Neuronal stem cell (in vitro differentiated cells): ENCODE measurements at regions not wholly inside any gene's neighbourhood (a gene's known extent, or its start where the extent isn't known, plus 50 kb on each side); places are given as distances from the start of the nearest gene placed in this dataset.
A peak's percentile ranks its signal among the peaks of the same experiment; 100 is the strongest.
"Not testable (repeated sequence)": the region's sequence is repeated elsewhere in the genome, so short reads cannot be mapped to it uniquely, and the experiment has no call there.

Experiments
- DNase-seq: peaks from one replicate; pipeline ENCODE4 v3.0.0-alpha.2; 2013; ENCODE audit warnings: low spot score
- H2AFZ ChIP-seq: one replicate; pipeline ENCODE4 v1.6.1; 2013; ENCODE audit warnings: mild to moderate bottlenecking, low read length, inconsistent platforms
- H2AK5ac ChIP-seq: 2 replicates; pipeline ENCODE4 v1.6.1; 2013; ENCODE audit warnings: low read depth, mild to moderate bottlenecking, inconsistent platforms, low read length, moderate library complexity, mixed read lengths
- H2BK120ac ChIP-seq: 2 replicates; pipeline ENCODE4 v1.6.1; 2013; ENCODE audit warnings: low read depth, mild to moderate bottlenecking, inconsistent platforms, low read length, moderate library complexity, mixed read lengths
- H2BK12ac ChIP-seq: one replicate; pipeline ENCODE4 v1.6.1; 2013; ENCODE audit warnings: low read length, inconsistent platforms
- H2BK15ac ChIP-seq: 2 replicates; pipeline ENCODE4 v1.6.1; 2013; ENCODE audit warnings: mild to moderate bottlenecking, low read length, inconsistent platforms, mixed read lengths
- H2BK5ac ChIP-seq: one replicate; pipeline ENCODE4 v1.6.1; 2013; ENCODE audit warnings: inconsistent platforms, mild to moderate bottlenecking, low read length, moderate library complexity
- H3K14ac ChIP-seq: one replicate; pipeline ENCODE4 v1.6.1; 2013; ENCODE audit warnings: low read length, inconsistent platforms
- H3K18ac ChIP-seq: 2 replicates; pipeline ENCODE4 v1.6.1; 2013; ENCODE audit warnings: low read length, inconsistent platforms
- H3K23ac ChIP-seq: 2 replicates; pipeline ENCODE4 v1.6.1; 2013; ENCODE audit warnings: low read depth, mild to moderate bottlenecking, mixed read lengths, low read length, inconsistent platforms; ENCODE audit not compliant: poor library complexity
- H3K27ac ChIP-seq: replicated peaks from 3 replicates; pipeline ENCODE4 v1.5.1; 2013; ENCODE audit warnings: low read length, inconsistent platforms
- H3K27me3 ChIP-seq, 3 experiments: 2 replicates each; pipeline ENCODE4 v1.6.1; 2013; ENCODE audit warnings: low read length in 3 of 3, mild to moderate bottlenecking in 2 of 3, inconsistent platforms in 1 of 3, low read depth in 1 of 3, mixed read lengths in 1 of 3, moderate library complexity in 1 of 3; ENCODE audit not compliant: control insufficient read depth in 3 of 3, insufficient read depth in 3 of 3
- H3K36me3 ChIP-seq, 2 donors: replicated peaks in 1 of 2; 2 replicates each; pipeline ENCODE4 v1.6.1; 2013; ENCODE audit warnings: low read length in 2 of 2; ENCODE audit not compliant: control insufficient read depth in 2 of 2, insufficient read depth in 2 of 2
- H3K4ac ChIP-seq: 2 replicates; pipeline ENCODE4 v1.6.1; 2013; ENCODE audit warnings: inconsistent platforms, mild to moderate bottlenecking, low read length, moderate library complexity
- H3K4me1 ChIP-seq, 2 donors: 1 replicate in 1 of 2; 2 replicates in 1 of 2; pipeline ENCODE4 v1.6.1; 2013; ENCODE audit warnings: low read length in 2 of 2, low read depth in 1 of 2; ENCODE audit not compliant: control insufficient read depth in 2 of 2, insufficient read depth in 1 of 2
- H3K4me2 ChIP-seq: one replicate; pipeline ENCODE4 v1.6.1; 2013; ENCODE audit warnings: mild to moderate bottlenecking, low read length, inconsistent platforms; ENCODE audit not compliant: insufficient read depth, poor library complexity, severe bottlenecking
- H3K4me3 ChIP-seq, 2 donors: 2 replicates each; pipeline ENCODE4 v1.5.1; 2013; ENCODE audit warnings: low read length in 2 of 2, mild to moderate bottlenecking in 2 of 2, inconsistent platforms in 1 of 2, moderate library complexity in 1 of 2
- H3K79me1 ChIP-seq: one replicate; pipeline ENCODE4 v1.6.1; 2013; ENCODE audit warnings: low read depth, mild to moderate bottlenecking, inconsistent platforms, low read length, moderate library complexity
- H3K9ac ChIP-seq: one replicate; pipeline ENCODE4 v1.6.1; 2013; ENCODE audit warnings: mild to moderate bottlenecking, low read depth, low read length, inconsistent platforms; ENCODE audit not compliant: poor library complexity
- H3K9me3 ChIP-seq, 2 donors: replicated peaks in 1 of 2; 2 replicates each; pipeline versions ENCODE3 to v1.6.1; 2013; ENCODE audit warnings: low read length in 2 of 2, mild to moderate bottlenecking in 2 of 2, inconsistent platforms in 1 of 2, low read depth in 1 of 2, mixed read lengths in 1 of 2, moderate library complexity in 1 of 2; ENCODE audit not compliant: control insufficient read depth in 2 of 2, insufficient read depth in 1 of 2
- H4K8ac ChIP-seq: one replicate; pipeline ENCODE4 v1.6.1; 2013; ENCODE audit warnings: low read depth, mild to moderate bottlenecking, inconsistent platforms, low read length, moderate library complexity
- H4K91ac ChIP-seq: one replicate; pipeline ENCODE4 v1.6.1; 2013; ENCODE audit warnings: low read length, low read depth, mild to moderate bottlenecking, inconsistent platforms; ENCODE audit not compliant: poor library complexity
- WGBS, 2 donors: extraction: QIAGEN DNeasy Blood & Tissue Kit; methylation state at CpG; one replicate each; pipeline ENCODE4 v1.1.7; 2013; ENCODE audit warnings: missing lambda C conversion rate in 2 of 2, mixed read lengths in 1 of 2; ENCODE audit not compliant: insufficient read length in 2 of 2, insufficient replicate concordance in 1 of 2; ENCODE audit errors: extremely low coverage in 2 of 2; 5-methylcytosine and 5-hydroxymethylcytosine counted together

- Histone ChIP-seq H3K23ac (no peak overlapping the region), H3K79me1 (no peaks in the 10 kb centered on the region), H3K4me1 (no peaks in the 10 kb centered on the region), H2AFZ (no peak overlapping the region), H3K4me2 (no peak overlapping the region), H3K14ac (no peak overlapping the region), H3K27me3 (no peaks in the 10 kb centered on the region), H4K91ac (no peak overlapping the region), H3K18ac (no peak overlapping the region), H3K27ac (no peak overlapping the region), H2BK12ac (no peak overlapping the region), H3K4me3 (no peak overlapping the region), H4K8ac (no peak overlapping the region), H3K4ac (no peak overlapping the region), H2BK120ac (no peak overlapping the region), H2BK5ac (no peak overlapping the region), H2BK15ac (no peak overlapping the region), H3K9ac (no peak overlapping the region), H3K9me3 (no peaks in the 10 kb centered on the region), H3K36me3 (no peaks in the 10 kb centered on the region), H2AK5ac (no peak overlapping the region)
- WGBS, 2 donors = no CpG with 5 or more reads among the region's 4 CpGs
- DNase-seq = no peak
Observed at GRCh38 chr17:30677550-30678249, 146.8 kb downstream of the CRLF3 start.

- not testable (repeated sequence) for H3K27ac ChIP-seq, H2AK5ac ChIP-seq, H3K9me3 ChIP-seq, H4K8ac ChIP-seq, H3K27me3 ChIP-seq, H2AFZ ChIP-seq, H2BK120ac ChIP-seq, DNase-seq, H3K4me2 ChIP-seq, H2BK12ac ChIP-seq, H3K14ac ChIP-seq, H3K4me3 ChIP-seq, H3K36me3 ChIP-seq, H4K91ac ChIP-seq, H3K4me1 ChIP-seq, H3K23ac ChIP-seq, H3K4ac ChIP-seq, H3K18ac ChIP-seq, H3K79me1 ChIP-seq, H2BK15ac ChIP-seq, H2BK5ac ChIP-seq, H3K9ac ChIP-seq
- no CpG with 5 or more reads among the region's 3 CpGs for WGBS, 2 donors
Observed at GRCh38 chr17:30675777-30676492, 148.6 kb downstream of the CRLF3 start.

GRCh38 chr17:30669217-30669649 lies 155.3 kb downstream of the CRLF3 start:
- not testable (repeated sequence) for H2BK5ac ChIP-seq, H3K4me3 ChIP-seq, H2BK15ac ChIP-seq, H3K36me3 ChIP-seq, H4K8ac ChIP-seq, H2BK12ac ChIP-seq, H2BK120ac ChIP-seq, H2AK5ac ChIP-seq, DNase-seq, H3K27me3 ChIP-seq, H3K4me2 ChIP-seq, H3K79me1 ChIP-seq, H3K4ac ChIP-seq, H3K18ac ChIP-seq, H4K91ac ChIP-seq, H3K9ac ChIP-seq, H3K4me1 ChIP-seq, H3K9me3 ChIP-seq, H3K14ac ChIP-seq, H3K23ac ChIP-seq
- WGBS, 2 donors = no CpG with 5 or more reads among the region's 9 CpGs
- peak overlapping the region; percentile 45 for H2AFZ ChIP-seq
- peak overlapping the region; percentile 90 for H3K27ac ChIP-seq

GRCh38 chr17:30668360-30669181 lies 155.9 kb downstream of the CRLF3 start:
- not testable (repeated sequence) for H2BK120ac ChIP-seq, H3K4me3 ChIP-seq, H3K36me3 ChIP-seq, H2AFZ ChIP-seq, H3K9me3 ChIP-seq, H2BK5ac ChIP-seq, H2AK5ac ChIP-seq, H3K23ac ChIP-seq, H2BK15ac ChIP-seq, H3K18ac ChIP-seq, H2BK12ac ChIP-seq, H4K91ac ChIP-seq, H3K27me3 ChIP-seq, H3K4me1 ChIP-seq, H3K4ac ChIP-seq, H3K14ac ChIP-seq, H4K8ac ChIP-seq, H3K4me2 ChIP-seq, H3K79me1 ChIP-seq, H3K9ac ChIP-seq
- H3K27ac ChIP-seq = peak overlapping the region; percentile 85
- no CpG with 5 or more reads among the region's 31 CpGs for whole genome bisulfite sequencing, 2 donors
- DNase-seq = peak; percentile 52
